CD14-positive monocyte (primary cell): ENCODE measurements at regions not wholly inside any gene's neighbourhood (a gene's known extent, or its start where the extent isn't known, plus 50 kb on each side); places are given as distances from the start of the nearest gene placed in this dataset.
A peak's percentile ranks its signal among the peaks of the same experiment; 100 is the strongest.

Source experiments
- DNase-seq, 3 donors: peaks; one replicate each; pipeline ENCODE4 v3.0.0-alpha.2; 2011 to 2022
- H2AFZ ChIP-seq: 2 replicates; pipeline ENCODE4 v1.6.0; 2012; ENCODE audit warnings: mild to moderate bottlenecking, low read depth, low read length, inconsistent platforms; ENCODE audit not compliant: insufficient read depth, poor library complexity, severe bottlenecking
- H3K27ac ChIP-seq, 2 donors: 1 replicate in 1 of 2; 2 replicates in 1 of 2; pipeline ENCODE4 v1.5.1; 2012 to 2013; ENCODE audit warnings: low read length in 2 of 2, control low read depth in 1 of 2, inconsistent platforms in 1 of 2, low read depth in 1 of 2, mild to moderate bottlenecking in 1 of 2
- H3K27me3 ChIP-seq, 2 donors: one replicate each; pipeline versions ENCODE4 v1.6.0 to v1.6.1; 2011 to 2013; ENCODE audit warnings: low read length in 2 of 2; ENCODE audit not compliant: control insufficient read depth in 2 of 2, insufficient read depth in 2 of 2
- H3K36me3 ChIP-seq, 2 donors: replicated peaks in 1 of 2; 1 replicate in 1 of 2; 2 replicates in 1 of 2; pipeline versions ENCODE4 v1.5.1 to v1.6.1; 2012 to 2013; ENCODE audit warnings: low read length in 2 of 2, control low read depth in 1 of 2, inconsistent platforms in 1 of 2, mild to moderate bottlenecking in 1 of 2; ENCODE audit not compliant: insufficient read depth in 2 of 2, control insufficient read depth in 1 of 2
- H3K4me1 ChIP-seq, 2 donors: 1 replicate in 1 of 2; 2 replicates in 1 of 2; pipeline versions ENCODE4 v1.5.1 to v1.6.1; 2012 to 2013; ENCODE audit warnings: low read length in 2 of 2, control low read depth in 1 of 2, inconsistent platforms in 1 of 2, mild to moderate bottlenecking in 1 of 2, moderate library complexity in 1 of 2; ENCODE audit not compliant: insufficient read depth in 2 of 2, control insufficient read depth in 1 of 2
- H3K4me2 ChIP-seq: replicated peaks from 2 replicates; pipeline ENCODE3; 2012; ENCODE audit warnings: low read length, moderate library complexity, mild to moderate bottlenecking; ENCODE audit not compliant: poor library complexity, severe bottlenecking; ENCODE audit errors: extremely low read depth
- H3K4me3 ChIP-seq, 3 experiments: fragments of 200-600 bp in 1 of 3; sonication (generic) in 1 of 3; replicated peaks in 1 of 3; 1 replicate in 2 of 3; 2 replicates in 1 of 3; pipeline ENCODE4 v1.5.1; 2011 to 2013; ENCODE audit warnings: low read length in 3 of 3, mild to moderate bottlenecking in 3 of 3, control low read depth in 2 of 3, low read depth in 2 of 3, inconsistent platforms in 1 of 3, moderate library complexity in 1 of 3
- H3K79me2 ChIP-seq: 2 replicates; pipeline ENCODE4 v1.6.0; 2012; ENCODE audit warnings: mild to moderate bottlenecking, control low read depth, inconsistent platforms, low read length, moderate library complexity; ENCODE audit not compliant: insufficient read depth
- H3K9ac ChIP-seq: 2 replicates; pipeline ENCODE4 v1.6.0; 2017; ENCODE audit warnings: low read length, mild to moderate bottlenecking; ENCODE audit not compliant: insufficient read depth, poor library complexity, severe bottlenecking
- H3K9me3 ChIP-seq, 2 donors: replicated peaks in 1 of 2; 1 replicate in 1 of 2; 2 replicates in 1 of 2; pipeline versions ENCODE4 v1.5.1 to v1.6.1; 2012 to 2013; ENCODE audit warnings: low read length in 2 of 2, control low read depth in 1 of 2; ENCODE audit not compliant: control insufficient read depth in 1 of 2, insufficient read depth in 1 of 2
- H4K20me1 ChIP-seq: 2 replicates; pipeline ENCODE4 v1.6.0; 2012; ENCODE audit warnings: mild to moderate bottlenecking, low read length, control low read depth, moderate library complexity; ENCODE audit not compliant: insufficient read depth
- H3K27ac Mint-ChIP-seq, 7 donors: one replicate each; pipeline ENCODE4 v1.8.0; 2020; ENCODE audit warnings: mild to moderate bottlenecking in 7 of 7, mixed read lengths in 7 of 7, moderate library complexity in 6 of 7, inconsistent platforms in 2 of 7
- H3K27me3 Mint-ChIP-seq, 3 donors: one replicate each; pipeline ENCODE4 v1.8.0; 2021 to 2022; ENCODE audit warnings: low read depth in 3 of 3, mild to moderate bottlenecking in 3 of 3, mixed read lengths in 3 of 3, moderate library complexity in 3 of 3, inconsistent platforms in 1 of 3
- H3K36me3 Mint-ChIP-seq, 2 donors: one replicate each; pipeline ENCODE4 v1.8.0; 2020; ENCODE audit warnings: mixed read lengths in 2 of 2, inconsistent platforms in 1 of 2, mild to moderate bottlenecking in 1 of 2
- H3K4me1 Mint-ChIP-seq: one replicate; pipeline ENCODE4 v1.8.0; 2020; ENCODE audit warnings: mild to moderate bottlenecking, mixed read lengths
- H3K4me3 Mint-ChIP-seq, 2 donors: one replicate each; pipeline ENCODE4 v1.8.0; 2020; ENCODE audit warnings: mild to moderate bottlenecking in 2 of 2, mixed read lengths in 2 of 2, moderate library complexity in 1 of 2
- H3K9me3 Mint-ChIP-seq, 7 donors: one replicate each; pipeline ENCODE4 v1.8.0; 2020 to 2022; ENCODE audit warnings: mixed read lengths in 7 of 7, mild to moderate bottlenecking in 6 of 7, moderate library complexity in 6 of 7, inconsistent platforms in 2 of 7
- WGBS: methylation state at CpG from one replicate; pipeline ENCODE4 v1.1.5; 2013; ENCODE audit warnings: missing lambda C conversion rate; ENCODE audit not compliant: insufficient coverage; 5-methylcytosine and 5-hydroxymethylcytosine counted together
- intact Hi-C, 2 donors: fragments of 100-400 bp; cut with micrococcal nuclease; formaldehyde crosslinking; loops; one replicate each; pipeline versions ENCODE4 v1.15.0 to v1.15.1; 2023
- TF ChIP-seq, protein P1 (sequence below): fragments of 200-600 bp; IDR thresholded peaks from one replicate; pipeline ENCODE4 v1.8.0; 2022; ENCODE audit warnings: antibody characterized with exemption, mild to moderate bottlenecking

DNA sequence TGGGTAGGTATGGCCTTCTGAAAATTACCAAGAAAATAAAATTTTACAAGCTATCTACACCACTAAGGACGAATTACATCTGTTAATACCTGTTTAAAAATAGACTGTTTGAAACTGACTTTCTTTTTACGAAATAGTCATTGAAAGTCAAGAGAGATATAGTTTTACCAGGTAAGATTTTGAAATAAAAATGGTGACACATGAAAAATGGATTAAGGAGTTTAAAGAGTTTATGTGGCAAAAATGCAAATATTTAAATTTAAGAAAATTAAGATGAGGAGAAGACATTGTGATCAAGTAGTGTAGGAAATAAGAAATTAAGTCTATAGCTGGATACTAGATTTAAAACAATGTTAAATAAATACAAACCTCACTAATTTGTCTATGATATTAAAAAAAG lies 271.5 kb downstream of the TRIB2 start:
- Histone ChIP-seq H3K36me3 (no peaks in the 10 kb centered on the region), H3K9me3 (no peaks in the 10 kb centered on the region), H3K4me1 (peaks cover 0 to 13% of the 10 kb centered on the region in 2 donors), H3K4me3 (no peak overlapping the region), H2AFZ (no peak overlapping the region), H3K4me2 (no peak overlapping the region), H3K79me2 (no peaks in the 10 kb centered on the region), H3K9ac (no peak overlapping the region), H3K27me3 (no peaks in the 10 kb centered on the region), H4K20me1 (no peaks in the 10 kb centered on the region), H3K27ac (no peak overlapping the region)
- peaks cover 19% of the 10 kb centered on the region for H3K4me1 Mint-ChIP-seq
- no peak for DNase-seq
- intact Hi-C loops, result no loop called here
- WGBS, result no CpG with 5 or more reads among the region's 2 CpGs
- H3K27me3 Mint-ChIP-seq, result peaks cover 0 to 2% (median 0%) of the 10 kb centered on the region in 3 donors
- no peak overlapping the region for H3K27ac Mint-ChIP-seq
- no peaks in the 10 kb centered on the region for H3K9me3 Mint-ChIP-seq
- no peak overlapping the region for H3K4me3 Mint-ChIP-seq
- H3K36me3 Mint-ChIP-seq, result no peaks in the 10 kb centered on the region
- TF ChIP-seq, protein P1, sequence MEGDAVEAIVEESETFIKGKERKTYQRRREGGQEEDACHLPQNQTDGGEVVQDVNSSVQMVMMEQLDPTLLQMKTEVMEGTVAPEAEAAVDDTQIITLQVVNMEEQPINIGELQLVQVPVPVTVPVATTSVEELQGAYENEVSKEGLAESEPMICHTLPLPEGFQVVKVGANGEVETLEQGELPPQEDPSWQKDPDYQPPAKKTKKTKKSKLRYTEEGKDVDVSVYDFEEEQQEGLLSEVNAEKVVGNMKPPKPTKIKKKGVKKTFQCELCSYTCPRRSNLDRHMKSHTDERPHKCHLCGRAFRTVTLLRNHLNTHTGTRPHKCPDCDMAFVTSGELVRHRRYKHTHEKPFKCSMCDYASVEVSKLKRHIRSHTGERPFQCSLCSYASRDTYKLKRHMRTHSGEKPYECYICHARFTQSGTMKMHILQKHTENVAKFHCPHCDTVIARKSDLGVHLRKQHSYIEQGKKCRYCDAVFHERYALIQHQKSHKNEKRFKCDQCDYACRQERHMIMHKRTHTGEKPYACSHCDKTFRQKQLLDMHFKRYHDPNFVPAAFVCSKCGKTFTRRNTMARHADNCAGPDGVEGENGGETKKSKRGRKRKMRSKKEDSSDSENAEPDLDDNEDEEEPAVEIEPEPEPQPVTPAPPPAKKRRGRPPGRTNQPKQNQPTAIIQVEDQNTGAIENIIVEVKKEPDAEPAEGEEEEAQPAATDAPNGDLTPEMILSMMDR, result no peak

DNA sequence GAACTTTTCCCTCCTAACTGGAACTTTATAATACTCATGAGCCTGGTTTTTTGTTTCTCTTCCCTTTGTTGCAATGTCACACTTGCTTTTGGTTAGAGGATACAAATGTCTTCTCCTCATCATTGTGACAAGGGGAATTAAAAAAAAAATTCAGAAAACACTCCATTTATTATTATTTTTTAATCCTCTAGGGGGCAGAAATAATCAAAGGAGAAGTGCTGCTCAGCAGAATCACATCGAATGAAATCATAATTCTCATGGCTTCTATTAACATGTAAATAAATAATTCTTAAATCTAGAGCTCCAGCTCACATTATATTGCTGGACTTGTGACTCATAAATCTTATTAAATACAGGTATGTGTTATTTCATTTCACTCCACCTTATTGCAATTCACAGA lies 273.8 kb downstream of the TRIB2 start:
- WGBS, result no CpG with 5 or more reads among the region's 1 CpG
- no peaks in the 10 kb centered on the region for H4K20me1 ChIP-seq
- TF ChIP-seq, protein P1, result peak; percentile 41
- H3K27ac ChIP-seq, result no peak overlapping the region
- H3K36me3 Mint-ChIP-seq, result no peaks in the 10 kb centered on the region
- peaks cover 0 to 5% (median 0%) of the 10 kb centered on the region in 3 donors for H3K27me3 Mint-ChIP-seq
- no peaks in the 10 kb centered on the region for H3K27me3 ChIP-seq
- H3K4me1 ChIP-seq, result peaks cover 0 to 13% of the 10 kb centered on the region in 2 donors
- no peak overlapping the region for H3K4me2 ChIP-seq
- no peaks in the 10 kb centered on the region for H3K9me3 Mint-ChIP-seq
- no peak overlapping the region for H3K4me3 Mint-ChIP-seq
- H3K79me2 ChIP-seq, result no peaks in the 10 kb centered on the region
- no peak for DNase-seq
- intact Hi-C loops, result no loop called here
- no peak overlapping the region for H3K27ac Mint-ChIP-seq
- H3K4me1 Mint-ChIP-seq, result peaks cover 23% of the 10 kb centered on the region
- H3K9ac ChIP-seq, result no peak overlapping the region
- no peak overlapping the region for H3K4me3 ChIP-seq
- H3K9me3 ChIP-seq, result no peaks in the 10 kb centered on the region
- no peak overlapping the region for H2AFZ ChIP-seq
- no peaks in the 10 kb centered on the region for H3K36me3 ChIP-seq
